Suprapubic skin (tissue), 3 donors: ENCODE measurements at regions not wholly inside any gene's neighbourhood (a gene's known extent, or its start where the extent isn't known, plus 50 kb on each side); places are given as distances from the start of the nearest gene placed in this dataset.

Source experiments
- CTCF ChIP-seq, 2 donors: fragments of 200-600 bp in 1 of 2; fragments of 450-650 bp in 1 of 2; sonication (generic) in 1 of 2; IDR thresholded peaks; one replicate each; pipeline ENCODE4 v1.5.1; 2016 to 2019; ENCODE audit warnings: antibody characterized with exemption in 2 of 2, mild to moderate bottlenecking in 1 of 2, moderate library complexity in 1 of 2
- EP300 ChIP-seq: sonication (generic); formaldehyde crosslinking; IDR thresholded peaks from one replicate; pipeline ENCODE4 v1.6.1; 2017; ENCODE audit warnings: antibody characterized with exemption
- POLR2A ChIP-seq, 2 donors: fragments of 450-650 bp; IDR thresholded peaks; one replicate each; pipeline ENCODE4 v1.6.1; 2017; ENCODE audit warnings: antibody characterized with exemption in 2 of 2, mild to moderate bottlenecking in 2 of 2, moderate library complexity in 2 of 2

GRCh38 chr1:188325211-188325610 lies 1496.5 kb downstream of the PLA2G4A start:
- TF ChIP-seq CTCF (IDR thresholded peaks at IDR 0.05) (no peak), POLR2A (IDR thresholded peaks at IDR 0.05) (no peak), EP300 (no peak)
